Mammary epithelial cell (primary cell): ENCODE measurements at regions not wholly inside any gene's neighbourhood (a gene's known extent, or its start where the extent isn't known, plus 50 kb on each side); places are given as distances from the start of the nearest gene placed in this dataset.

Source experiments
- EZH2 ChIP-seq: IDR thresholded peaks from 2 replicates; pipeline ENCODE4 v1.6.1; 2012; ENCODE audit warnings: low read length, inconsistent platforms, borderline replicate concordance
- TF ChIP-seq, protein P1 (sequence below), 2 donors: IDR thresholded peaks in 1 of 2; conservative IDR thresholded peaks in 1 of 2; 2 replicates each; pipeline ENCODE4 v1.5.1; 2011 to 2012; ENCODE audit warnings: inconsistent platforms in 2 of 2, low read length in 2 of 2, mild to moderate bottlenecking in 2 of 2, control low read depth in 1 of 2, low read depth in 1 of 2; ENCODE audit not compliant: insufficient read depth in 1 of 2; ENCODE audit errors: extremely low read depth in 1 of 2

- TF ChIP-seq, protein P1, sequence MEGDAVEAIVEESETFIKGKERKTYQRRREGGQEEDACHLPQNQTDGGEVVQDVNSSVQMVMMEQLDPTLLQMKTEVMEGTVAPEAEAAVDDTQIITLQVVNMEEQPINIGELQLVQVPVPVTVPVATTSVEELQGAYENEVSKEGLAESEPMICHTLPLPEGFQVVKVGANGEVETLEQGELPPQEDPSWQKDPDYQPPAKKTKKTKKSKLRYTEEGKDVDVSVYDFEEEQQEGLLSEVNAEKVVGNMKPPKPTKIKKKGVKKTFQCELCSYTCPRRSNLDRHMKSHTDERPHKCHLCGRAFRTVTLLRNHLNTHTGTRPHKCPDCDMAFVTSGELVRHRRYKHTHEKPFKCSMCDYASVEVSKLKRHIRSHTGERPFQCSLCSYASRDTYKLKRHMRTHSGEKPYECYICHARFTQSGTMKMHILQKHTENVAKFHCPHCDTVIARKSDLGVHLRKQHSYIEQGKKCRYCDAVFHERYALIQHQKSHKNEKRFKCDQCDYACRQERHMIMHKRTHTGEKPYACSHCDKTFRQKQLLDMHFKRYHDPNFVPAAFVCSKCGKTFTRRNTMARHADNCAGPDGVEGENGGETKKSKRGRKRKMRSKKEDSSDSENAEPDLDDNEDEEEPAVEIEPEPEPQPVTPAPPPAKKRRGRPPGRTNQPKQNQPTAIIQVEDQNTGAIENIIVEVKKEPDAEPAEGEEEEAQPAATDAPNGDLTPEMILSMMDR (conservative IDR thresholded peaks at IDR 0.05 in 1 of 2, IDR thresholded peaks at IDR 0.05 in 1 of 2; ENCODE audit: extremely low read depth in 1 of 2, insufficient read depth in 1 of 2, low read depth in 1 of 2, low read length in 2 of 2): no peak
- TF ChIP-seq EZH2: no peak
These were observed 91.2 kb downstream of the TNFSF18 start for GRCh38 chr1:172959571-172959970.
